Liver (tissue), 8 donors: ENCODE measurements at regions not wholly inside any gene's neighbourhood (a gene's known extent, or its start where the extent isn't known, plus 50 kb on each side); places are given as distances from the start of the nearest gene placed in this dataset.

Source experiments
- DNase-seq: peaks from one replicate; pipeline ENCODE4 v3.0.0-alpha.2; 2017; ENCODE audit warnings: low spot score
- H3K27ac ChIP-seq, 2 donors: one replicate each; pipeline ENCODE4 v1.7.0; 2013; ENCODE audit warnings: inconsistent platforms in 2 of 2, low read length in 2 of 2, control low read depth in 1 of 2, low read depth in 1 of 2, mild to moderate bottlenecking in 1 of 2
- H3K27me3 ChIP-seq, 4 donors: one replicate each; pipeline versions ENCODE4 v1.6.1 to v1.7.0; 2013; ENCODE audit warnings: low read length in 3 of 4, inconsistent platforms in 1 of 4, mild to moderate bottlenecking in 1 of 4, moderate library complexity in 1 of 4; ENCODE audit not compliant: control insufficient read depth in 4 of 4, insufficient read depth in 4 of 4
- H3K36me3 ChIP-seq, 4 donors: one replicate each; pipeline versions ENCODE4 v1.6.1 to v1.7.0; 2013; ENCODE audit warnings: low read length in 3 of 4, mild to moderate bottlenecking in 3 of 4, low read depth in 1 of 4, moderate library complexity in 1 of 4; ENCODE audit not compliant: control insufficient read depth in 4 of 4, insufficient read depth in 3 of 4
- H3K4me1 ChIP-seq, 4 donors: one replicate each; pipeline versions ENCODE4 v1.6.1 to v1.7.0; 2013; ENCODE audit warnings: low read length in 3 of 4, mild to moderate bottlenecking in 3 of 4, moderate library complexity in 1 of 4; ENCODE audit not compliant: control insufficient read depth in 4 of 4, insufficient read depth in 4 of 4
- H3K4me3 ChIP-seq, 3 donors: one replicate each; pipeline versions ENCODE4 v1.6.1 to v1.7.0; 2013; ENCODE audit warnings: low read length in 3 of 3, control low read depth in 1 of 3, low read depth in 1 of 3, mild to moderate bottlenecking in 1 of 3
- H3K9ac ChIP-seq, 2 donors: one replicate each; pipeline ENCODE4 v1.7.0; 2013; ENCODE audit warnings: low read length in 2 of 2, mild to moderate bottlenecking in 2 of 2, moderate library complexity in 2 of 2, control low read depth in 1 of 2, low read depth in 1 of 2
- H3K9me3 ChIP-seq, 4 donors: one replicate each; pipeline versions ENCODE4 v1.6.1 to v1.7.0; 2013; ENCODE audit warnings: low read length in 3 of 4; ENCODE audit not compliant: control insufficient read depth in 4 of 4
- ATF3 ChIP-seq: IDR thresholded peaks from 2 replicates; pipeline ENCODE4 v1.6.1; 2016; ENCODE audit warnings: antibody characterized with exemption
- CTCF ChIP-seq: fragments of 150-350 bp; IDR thresholded peaks from 2 replicates; pipeline ENCODE4 v1.5.1; 2017; ENCODE audit warnings: improper control_type of control experiment, low read depth, low read length; ENCODE audit not compliant: missing input control
- EGR1 ChIP-seq, 2 donors: IDR thresholded peaks; 2 replicates each; pipeline ENCODE4 v1.6.1; 2016 to 2018; ENCODE audit warnings: antibody characterized with exemption in 2 of 2, low read depth in 2 of 2
- FOXA1 ChIP-seq: IDR thresholded peaks from 2 replicates; pipeline ENCODE4 v1.6.1; 2016; ENCODE audit warnings: antibody characterized with exemption
- FOXA2 ChIP-seq: IDR thresholded peaks from 2 replicates; pipeline ENCODE4 v1.6.1; 2016; ENCODE audit warnings: antibody characterized with exemption
- GABPA ChIP-seq, 2 donors: IDR thresholded peaks in 1 of 2; conservative IDR thresholded peaks in 1 of 2; 2 replicates each; pipeline ENCODE4 v1.6.1; 2016; ENCODE audit warnings: antibody characterized with exemption in 2 of 2, mild to moderate bottlenecking in 1 of 2, moderate library complexity in 1 of 2
- HNF4A ChIP-seq, 2 donors: conservative IDR thresholded peaks; 2 replicates each; pipeline ENCODE4 v1.6.1; 2016; ENCODE audit warnings: antibody characterized with exemption in 2 of 2, mild to moderate bottlenecking in 2 of 2
- HNF4G ChIP-seq: IDR thresholded peaks from 2 replicates; pipeline ENCODE4 v1.6.1; 2016; ENCODE audit warnings: antibody characterized with exemption
- JUND ChIP-seq, 2 donors: IDR thresholded peaks; 2 replicates each; pipeline ENCODE4 v1.6.1; 2016; ENCODE audit warnings: antibody characterized with exemption in 2 of 2
- MAX ChIP-seq: IDR thresholded peaks from 2 replicates; pipeline ENCODE4 v1.6.1; 2016; ENCODE audit warnings: antibody characterized with exemption
- NR2F2 ChIP-seq: IDR thresholded peaks from 2 replicates; pipeline ENCODE4 v1.6.1; 2016; ENCODE audit warnings: antibody characterized with exemption
- RAD21 ChIP-seq, 2 donors: IDR thresholded peaks; 2 replicates each; pipeline ENCODE4 v1.6.1; 2016; ENCODE audit warnings: antibody characterized with exemption in 2 of 2, mild to moderate bottlenecking in 2 of 2
- REST ChIP-seq: IDR thresholded peaks from 2 replicates; pipeline ENCODE4 v1.6.1; 2016; ENCODE audit warnings: antibody characterized with exemption, mild to moderate bottlenecking
- RXRA ChIP-seq, 2 donors: IDR thresholded peaks; 2 replicates each; pipeline ENCODE4 v1.6.1; 2017 to 2018; ENCODE audit warnings: antibody characterized with exemption in 2 of 2, mild to moderate bottlenecking in 1 of 2
- SP1 ChIP-seq: IDR thresholded peaks from 2 replicates; pipeline ENCODE4 v1.6.1; 2018; ENCODE audit warnings: antibody characterized with exemption, mild to moderate bottlenecking
- TAF1 ChIP-seq: conservative IDR thresholded peaks from 2 replicates; pipeline ENCODE4 v1.6.1; 2016; ENCODE audit warnings: antibody characterized with exemption, mild to moderate bottlenecking
- YY1 ChIP-seq: IDR thresholded peaks from 2 replicates; pipeline ENCODE4 v1.6.1; 2016; ENCODE audit warnings: antibody characterized with exemption, mild to moderate bottlenecking
- ZBTB33 ChIP-seq: IDR thresholded peaks from 2 replicates; pipeline ENCODE4 v1.6.1; 2016; ENCODE audit warnings: antibody characterized with exemption
- WGBS: extraction: QIAGEN DNeasy Blood & Tissue Kit; methylation state at CpG from one replicate; pipeline ENCODE4 v1.1.7; 2013; 5-methylcytosine and 5-hydroxymethylcytosine counted together
- donor health status: healthy.
- donor health status: healthy.
- donor health status: healthy.
- donor health status: healthy.
- donor health status: healthy.

GRCh38 chr12:24530689-24531088, 418.2 kb downstream of the BCAT1 start:
- H3K27ac ChIP-seq = no peak overlapping the region
- no peaks in the 10 kb centered on the region for H3K36me3 ChIP-seq
- no peaks in the 10 kb centered on the region for H3K27me3 ChIP-seq
- H3K4me1 ChIP-seq = peaks cover 3 to 18% (median 16%) of the 10 kb centered on the region in 4 donors
- 51% methylated on average over 2 of the region's 2 CpGs for WGBS
- H3K4me3 ChIP-seq = no peak overlapping the region
- TF ChIP-seq RAD21 (IDR thresholded peaks at IDR 0.05) (no peak), EGR1 (IDR thresholded peaks at IDR 0.05; ENCODE audit: low read depth in 2 of 2) (no peak), JUND (IDR thresholded peaks at IDR 0.05) (no peak), ATF3 (no peak), TAF1 (no peak), HNF4G (no peak), CTCF (no peak), SP1 (no peak), GABPA (IDR thresholded peaks at IDR 0.05 in 1 of 2, conservative IDR thresholded peaks at IDR 0.05 in 1 of 2) (no peak), FOXA2 (no peak), HNF4A (conservative IDR thresholded peaks at IDR 0.05) (no peak), RXRA (IDR thresholded peaks at IDR 0.05) (no peak), FOXA1 (no peak), MAX (no peak), NR2F2 (no peak), REST (no peak), YY1 (no peak), ZBTB33 (no peak)
- no peak for DNase-seq
- no peak overlapping the region for H3K9ac ChIP-seq
- no peaks in the 10 kb centered on the region for H3K9me3 ChIP-seq

- TF ChIP-seq HNF4A (conservative IDR thresholded peaks at IDR 0.05) (peak; percentile 8 to 11), HNF4G (no peak)
- no peaks in the 10 kb centered on the region for H3K36me3 ChIP-seq
- H3K4me3 ChIP-seq = no peak overlapping the region
- H3K9me3 ChIP-seq = peaks cover 0 to 3% (median 0%) of the 10 kb centered on the region in 4 donors
- no peak overlapping the region for H3K9ac ChIP-seq
- H3K27me3 ChIP-seq = no peaks in the 10 kb centered on the region
- DNase-seq = no peak
- no peaks in the 10 kb centered on the region for H3K4me1 ChIP-seq
- H3K27ac ChIP-seq = no peak overlapping the region
Measured at GRCh38 chr12:24527102-24527501, 421.8 kb downstream of the BCAT1 start.
